ENCODE measurements at regions not wholly inside any gene's neighbourhood (a gene's known extent, or its start where the extent isn't known, plus 50 kb on each side); places are given as distances from the start of the nearest gene placed in this dataset.

DNA sequence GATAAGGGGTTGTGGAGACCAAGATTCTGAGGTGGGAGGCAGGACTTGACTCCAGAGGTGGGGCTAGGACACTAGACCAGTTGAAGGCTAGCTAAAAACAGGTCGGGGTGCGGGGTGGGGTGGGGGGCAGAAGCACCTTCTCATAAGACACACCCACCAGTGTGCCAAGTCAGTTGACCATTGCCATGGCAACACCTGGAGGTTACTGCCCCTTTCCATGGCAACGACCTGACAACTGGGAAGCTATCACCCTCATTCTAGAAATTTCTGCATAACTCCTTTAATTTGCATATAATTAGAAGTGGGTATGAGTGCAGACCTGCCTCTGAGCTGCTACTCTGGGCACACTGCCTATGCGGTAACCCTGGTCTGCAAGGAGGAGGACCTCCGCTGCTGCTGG, 53.9 kb upstream of the ALOX12 start:
- DNase-seq, result no peak

- no peak for DNase-seq
Measured at GRCh38 chr17:6943406-6943805, 52.4 kb upstream of the ALOX12 start.

Measured in COR-L47 (cell line).